Left forelimb (tissue), 1 donor: ENCODE measurements at regions not wholly inside any gene's neighbourhood (a gene's known extent, or its start where the extent isn't known, plus 50 kb on each side); places are given as distances from the start of the nearest gene placed in this dataset.

Source experiments
- DNase-seq: peaks from one replicate; pipeline ENCODE4 v3.0.0-alpha.2; 2018; ENCODE audit warnings: low spot score

DNA sequence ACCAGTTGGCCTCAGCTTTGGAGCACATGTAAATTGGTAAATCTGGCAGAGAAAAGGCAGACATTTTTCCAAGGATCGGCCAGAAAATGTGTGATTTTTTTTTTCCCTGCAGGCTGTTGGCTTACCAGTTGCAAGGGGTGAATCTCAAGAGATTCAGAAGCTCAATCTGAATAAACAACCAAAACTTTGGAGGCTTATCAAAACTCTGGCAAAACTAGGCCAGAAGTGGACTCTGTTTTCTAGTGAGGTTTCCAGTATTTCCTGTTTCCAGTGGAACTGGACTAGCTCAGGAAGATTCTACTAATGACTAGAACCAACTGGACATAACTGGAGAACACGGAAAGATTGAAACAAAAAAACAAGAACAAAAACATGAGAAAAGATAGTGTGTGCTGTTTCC, 191.3 kb downstream of the SMIM20 start:
- no peak for DNase-seq

- DNase-seq = no peak
Observed at GRCh38 chr4:26105815-26106699, 192.0 kb downstream of the SMIM20 start.

- no peak for DNase-seq
Observed at GRCh38 chr4:26106776-26107175, 192.8 kb downstream of the SMIM20 start.

- DNase-seq = no peak
Observed at GRCh38 chr4:26108054-26108453, 194.0 kb downstream of the SMIM20 start.

DNA sequence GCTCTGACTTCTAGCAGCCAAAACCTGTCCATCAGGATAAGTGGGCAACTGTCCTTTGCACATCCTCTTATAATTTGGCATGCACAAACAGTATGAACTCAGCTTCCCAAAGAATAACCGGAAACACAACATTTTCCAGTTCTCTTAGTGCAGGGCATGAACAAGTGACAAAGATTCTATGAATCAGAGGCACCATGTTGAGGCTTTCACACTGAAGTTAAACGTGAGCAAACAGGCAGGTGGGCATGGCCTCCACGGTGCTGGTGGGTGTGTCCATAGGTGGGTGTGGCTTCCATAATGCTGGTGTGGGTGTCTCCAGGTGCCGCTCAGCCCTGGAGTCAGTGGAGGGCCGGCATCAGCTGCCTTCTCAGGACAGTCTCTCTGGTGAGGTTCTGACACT, 196.5 kb downstream of the SMIM20 start:
- DNase-seq = no peak

DNA sequence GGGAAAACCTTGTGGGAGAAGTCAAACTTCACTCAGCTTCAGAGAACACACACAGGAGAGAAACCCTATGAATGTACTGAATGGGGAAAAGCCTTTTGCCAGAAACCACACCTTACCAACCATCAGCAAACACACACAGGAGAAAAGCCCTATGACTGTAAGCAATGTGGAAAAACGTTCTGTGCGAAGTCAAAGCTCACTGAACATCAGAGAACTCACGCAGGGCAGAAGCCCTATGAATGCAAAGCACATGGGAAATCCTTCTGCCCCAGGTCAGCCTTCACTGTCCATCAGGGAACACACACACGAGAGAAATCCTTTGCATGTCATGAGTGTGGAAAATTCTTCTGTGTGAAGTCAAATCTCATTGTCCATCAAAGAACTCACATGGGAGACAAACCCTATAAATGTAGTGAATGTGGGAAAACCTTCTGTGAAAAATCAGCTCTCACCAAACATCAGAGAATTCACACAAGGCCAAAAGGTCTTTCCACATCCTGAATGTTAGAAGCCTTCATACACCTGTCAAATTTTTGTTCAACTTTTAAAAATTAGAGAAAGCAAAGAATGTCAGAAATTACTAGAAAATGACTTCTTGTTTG, 199.4 kb downstream of the SMIM20 start:
- DNase-seq = no peak

GRCh38 chr4:26116057-26116456, 202.0 kb downstream of the SMIM20 start:
- DNase-seq = no peak

GRCh38 chr4:26120098-26120825, 200.6 kb upstream of the RBPJ start:
- DNase-seq = no peak

DNA sequence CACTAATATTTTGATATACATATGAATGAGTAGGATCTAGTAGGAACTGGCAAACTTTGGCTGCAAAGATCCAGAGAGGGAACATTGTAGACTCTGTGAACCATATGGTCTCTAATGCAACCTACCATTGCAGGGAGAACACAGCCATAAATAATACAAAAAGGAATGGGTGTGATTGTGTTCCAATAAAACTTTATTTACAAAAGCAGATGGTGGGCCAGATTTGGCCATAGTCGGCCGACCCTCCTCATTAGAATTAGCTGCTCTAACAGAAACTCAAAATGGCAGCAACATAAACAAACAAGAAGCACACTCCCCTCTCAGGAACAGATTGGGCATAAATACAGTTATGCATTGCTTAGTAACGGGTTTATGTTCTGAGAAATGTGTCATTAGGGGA, 198.1 kb upstream of the RBPJ start:
- DNase-seq = no peak

GRCh38 chr4:26124753-26125321, 196.0 kb upstream of the RBPJ start:
- no peak for DNase-seq

DNA sequence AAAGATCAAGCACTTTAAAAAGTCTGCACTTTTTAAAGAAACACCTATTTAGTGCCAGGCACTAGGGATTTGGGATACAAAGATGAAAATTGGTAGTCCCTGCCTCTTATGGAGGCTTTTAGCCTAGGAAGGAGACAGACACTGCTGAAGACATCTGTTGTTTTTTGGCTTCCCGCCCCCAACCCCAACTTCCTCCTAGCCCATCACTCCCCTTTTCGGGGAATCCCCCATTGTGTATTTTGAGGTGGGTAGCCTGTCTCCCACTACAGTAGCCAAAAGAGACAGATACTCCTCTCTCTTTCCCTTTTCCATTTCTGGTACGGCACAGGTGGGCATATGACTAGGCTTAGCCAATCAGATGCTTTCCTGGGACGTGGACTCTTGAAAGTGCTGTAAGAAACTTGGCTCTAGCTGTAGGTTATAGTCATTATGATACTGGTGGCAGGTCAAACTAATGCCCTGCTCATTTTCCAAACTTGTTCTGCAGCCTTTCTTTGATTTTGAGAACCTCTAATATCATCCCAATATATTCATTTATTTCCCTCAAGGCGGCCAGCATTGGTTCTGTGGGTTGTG, 194.6 kb upstream of the RBPJ start:
- no peak for DNase-seq

- no peak for DNase-seq
Observed at GRCh38 chr4:26126994-26127393, 193.8 kb upstream of the RBPJ start.

DNA sequence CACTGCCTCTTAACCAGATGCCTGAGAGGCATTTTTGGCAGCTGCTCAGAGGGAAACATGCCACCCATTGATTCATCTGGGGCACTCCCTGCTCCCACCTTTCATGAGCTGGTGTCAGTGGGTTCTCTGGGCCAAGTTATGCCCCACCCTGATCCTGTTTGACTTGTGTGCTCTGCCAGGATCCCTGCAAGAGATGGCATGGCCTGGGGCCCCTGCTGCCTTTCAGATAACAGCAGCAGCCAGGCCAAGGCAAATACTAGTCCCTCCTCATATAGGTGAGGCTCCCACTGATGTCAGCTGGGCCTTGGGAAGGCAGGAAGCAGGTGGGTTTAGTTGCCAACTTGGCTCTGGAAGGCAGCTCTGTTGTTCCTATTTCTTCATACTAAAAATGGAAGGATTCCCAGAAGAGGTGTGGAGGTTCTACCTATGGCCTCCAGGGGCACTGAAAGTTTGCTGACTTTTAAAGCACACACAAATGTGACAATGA, 192.9 kb upstream of the RBPJ start:
- DNase-seq = no peak

- no peak for DNase-seq
Observed at GRCh38 chr4:26130173-26130572, 190.6 kb upstream of the RBPJ start.

- DNase-seq = no peak
Observed at GRCh38 chr4:26130841-26131432, 189.9 kb upstream of the RBPJ start.

DNA sequence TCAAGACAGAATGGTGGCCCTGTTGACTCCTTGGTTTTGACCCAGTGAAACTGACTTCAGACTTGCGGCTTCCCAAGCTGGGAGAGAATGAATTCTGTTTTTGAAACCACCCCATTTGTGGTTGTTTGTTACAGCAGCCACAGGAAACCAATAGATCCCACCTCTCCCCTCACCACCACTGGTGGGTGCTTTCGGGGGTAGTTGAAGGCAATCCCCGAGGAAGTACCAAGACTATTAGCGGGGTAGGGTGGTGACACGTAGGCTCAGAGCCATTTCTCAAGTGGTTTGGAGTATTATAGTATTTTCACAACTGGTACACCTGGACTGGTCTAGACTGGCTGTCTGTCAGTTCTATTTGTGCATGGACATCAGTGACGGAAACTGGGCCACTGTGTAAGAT, 189.1 kb upstream of the RBPJ start:
- no peak for DNase-seq

DNA sequence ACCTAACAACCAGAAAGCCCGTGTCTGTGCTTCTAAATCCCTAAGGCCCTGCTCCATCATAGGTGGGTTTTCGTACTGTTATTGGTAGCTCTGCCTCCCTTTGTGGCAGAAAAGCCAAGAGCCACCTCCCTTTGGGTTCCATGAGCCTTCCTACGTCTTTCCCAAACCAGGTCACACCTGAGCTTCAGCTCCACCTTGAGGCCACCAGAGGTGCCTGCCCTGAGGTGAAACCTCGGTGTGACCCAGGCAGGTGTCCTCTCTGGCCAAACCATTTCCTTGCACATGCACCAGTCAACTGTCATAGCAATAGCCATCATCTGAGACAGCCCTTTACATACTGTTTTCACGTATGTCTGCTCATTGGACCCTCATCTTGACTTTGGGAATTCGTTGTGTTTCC, 188.0 kb upstream of the RBPJ start:
- DNase-seq = no peak

- no peak for DNase-seq
Observed at GRCh38 chr4:26133840-26134239, 187.0 kb upstream of the RBPJ start.

DNA sequence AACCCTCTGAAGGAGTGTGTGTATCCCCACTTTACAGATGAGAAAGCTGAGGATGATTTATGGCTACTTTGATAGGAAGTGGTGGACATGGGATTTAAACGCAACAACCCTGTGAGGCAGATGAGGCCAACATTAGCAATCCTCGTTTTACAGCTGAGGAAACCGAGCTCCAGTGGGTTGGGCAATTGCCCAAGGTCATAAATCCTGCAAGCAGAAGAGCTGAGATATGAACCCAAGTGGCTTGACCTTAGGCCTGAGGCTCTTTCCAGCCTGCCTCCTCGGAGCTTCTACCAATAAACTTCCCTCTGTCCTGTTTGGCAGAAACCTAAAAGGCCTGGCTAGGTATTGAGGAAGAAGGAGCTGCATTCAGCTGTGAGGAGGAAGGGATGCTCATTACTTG, 185.5 kb upstream of the RBPJ start:
- DNase-seq = no peak

GRCh38 chr4:26136615-26137014, 184.2 kb upstream of the RBPJ start:
- DNase-seq = no peak

DNA sequence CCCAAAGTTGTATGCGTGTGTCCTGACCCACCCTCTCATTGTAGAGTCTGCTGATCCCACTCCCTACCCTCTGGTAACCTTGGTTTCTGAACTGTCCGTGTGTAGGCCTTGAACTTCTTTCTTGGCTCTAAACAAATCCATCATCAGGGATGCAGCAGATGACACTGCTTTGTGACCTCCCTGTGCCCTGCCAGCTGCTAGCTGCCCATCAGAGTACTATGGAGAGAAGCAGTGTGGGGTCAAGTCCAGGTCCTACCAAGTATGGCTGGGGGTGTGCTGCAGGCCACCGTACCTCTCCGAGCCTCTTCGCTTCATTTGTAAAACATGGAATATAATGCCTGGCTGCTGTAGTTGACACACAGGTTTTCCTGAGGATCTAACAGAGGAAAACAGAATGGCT, 183.5 kb upstream of the RBPJ start:
- DNase-seq = no peak
